MCF 10A (cell line): ENCODE measurements at regions not wholly inside any gene's neighbourhood (a gene's known extent, or its start where the extent isn't known, plus 50 kb on each side); places are given as distances from the start of the nearest gene placed in this dataset.

Source experiments
- BruUV-seq: library from RNA; stranded (reverse); fragments of 400-500 nt; replicated peaks from 2 replicates; lab custom pipeline; 2021; lab: Mats Ljungman, UMichigan
- CTCF ChIA-PET: fragments of 300-600 bp; sonication (Branson Sonifier 250); formaldehyde crosslinking; extraction: SDS; loops from one replicate; lab custom pipeline; 2021; ENCODE audit warnings: antibody characterized with exemption, inconsistent platforms; lab: Yijun Ruan, JAX
- POLR2A ChIA-PET: fragments of 300-600, 350-650 bp; sonication (Branson Sonifier 250); formaldehyde crosslinking; extraction: SDS; loops from one replicate; lab custom pipeline; 2020; ENCODE audit warnings: antibody characterized with exemption, inconsistent platforms; lab: Yijun Ruan, JAX
- DNase-seq: peaks from one replicate; pipeline ENCODE4 v3.0.0-alpha.2; 2018; ENCODE audit not compliant: unreplicated experiment
- H3K27ac Mint-ChIP-seq: one replicate; pipeline ENCODE4 v1.8.0; 2022; ENCODE audit warnings: mild to moderate bottlenecking, low read depth, mixed read lengths; ENCODE audit not compliant: unreplicated experiment
- H3K27me3 Mint-ChIP-seq: one replicate; pipeline ENCODE4 v1.8.0; 2022; ENCODE audit warnings: mixed read lengths; ENCODE audit not compliant: insufficient read depth, unreplicated experiment
- H3K36me3 Mint-ChIP-seq: one replicate; pipeline ENCODE4 v1.8.0; 2022; ENCODE audit warnings: mild to moderate bottlenecking, moderate library complexity, mixed read lengths; ENCODE audit not compliant: insufficient read depth, unreplicated experiment
- H3K4me1 Mint-ChIP-seq: one replicate; pipeline ENCODE4 v1.8.0; 2022; ENCODE audit warnings: mixed read lengths; ENCODE audit not compliant: insufficient read depth, unreplicated experiment
- H3K4me3 Mint-ChIP-seq: one replicate; pipeline ENCODE4 v1.8.0; 2022; ENCODE audit warnings: mild to moderate bottlenecking, moderate library complexity, mixed read lengths; ENCODE audit not compliant: unreplicated experiment
- H3K9me3 Mint-ChIP-seq: one replicate; pipeline ENCODE4 v1.8.0; 2022; ENCODE audit warnings: mixed read lengths; ENCODE audit not compliant: unreplicated experiment
- intact Hi-C: fragments of 100-400 bp; cut with micrococcal nuclease; formaldehyde crosslinking; loops from 2 replicates; pipeline ENCODE4 v1.14.1; 2022
- TF ChIP-seq, protein P1 (sequence below): fragments of 200-600 bp; IDR thresholded peaks from one replicate; pipeline ENCODE4 v1.8.0; 2022; ENCODE audit warnings: antibody characterized with exemption, mild to moderate bottlenecking; ENCODE audit not compliant: unreplicated experiment

DNA sequence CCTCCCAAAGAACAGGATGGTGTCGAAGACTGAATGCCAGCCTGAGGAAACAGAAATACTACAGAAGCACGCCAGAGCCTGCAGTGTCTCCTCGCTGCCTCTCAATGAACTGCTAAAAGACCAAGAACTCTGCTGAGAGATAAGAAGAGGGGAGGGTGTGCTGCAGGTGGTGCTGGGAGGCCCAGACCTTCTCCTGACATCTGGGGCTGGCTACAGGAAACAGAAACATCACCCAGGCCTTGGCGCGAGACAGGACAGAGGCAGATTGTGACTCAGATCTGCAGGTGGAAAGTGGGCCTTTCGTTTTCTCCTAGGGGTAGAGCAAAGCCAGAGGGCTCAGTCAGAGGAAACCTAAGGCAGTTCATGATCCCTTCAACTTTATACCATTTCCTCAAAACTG is 250.3 kb upstream of the TCF4 start:
- POLR2A ChIA-PET = no interaction called here
- H3K36me3 Mint-ChIP-seq = no peaks in the 10 kb centered on the region
- CTCF ChIA-PET = no interaction called here
- peaks cover 23% of the 10 kb centered on the region for H3K4me1 Mint-ChIP-seq
- TF ChIP-seq, protein P1, sequence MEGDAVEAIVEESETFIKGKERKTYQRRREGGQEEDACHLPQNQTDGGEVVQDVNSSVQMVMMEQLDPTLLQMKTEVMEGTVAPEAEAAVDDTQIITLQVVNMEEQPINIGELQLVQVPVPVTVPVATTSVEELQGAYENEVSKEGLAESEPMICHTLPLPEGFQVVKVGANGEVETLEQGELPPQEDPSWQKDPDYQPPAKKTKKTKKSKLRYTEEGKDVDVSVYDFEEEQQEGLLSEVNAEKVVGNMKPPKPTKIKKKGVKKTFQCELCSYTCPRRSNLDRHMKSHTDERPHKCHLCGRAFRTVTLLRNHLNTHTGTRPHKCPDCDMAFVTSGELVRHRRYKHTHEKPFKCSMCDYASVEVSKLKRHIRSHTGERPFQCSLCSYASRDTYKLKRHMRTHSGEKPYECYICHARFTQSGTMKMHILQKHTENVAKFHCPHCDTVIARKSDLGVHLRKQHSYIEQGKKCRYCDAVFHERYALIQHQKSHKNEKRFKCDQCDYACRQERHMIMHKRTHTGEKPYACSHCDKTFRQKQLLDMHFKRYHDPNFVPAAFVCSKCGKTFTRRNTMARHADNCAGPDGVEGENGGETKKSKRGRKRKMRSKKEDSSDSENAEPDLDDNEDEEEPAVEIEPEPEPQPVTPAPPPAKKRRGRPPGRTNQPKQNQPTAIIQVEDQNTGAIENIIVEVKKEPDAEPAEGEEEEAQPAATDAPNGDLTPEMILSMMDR = no peak
- intact Hi-C loops = no loop called here
- peaks cover 13% of the 10 kb centered on the region for H3K9me3 Mint-ChIP-seq
- no peak for DNase-seq
- H3K27ac Mint-ChIP-seq = no peak overlapping the region
- H3K4me3 Mint-ChIP-seq = no peak overlapping the region
- no TSS peak for BruUV-seq
- H3K27me3 Mint-ChIP-seq = no peaks in the 10 kb centered on the region

DNA sequence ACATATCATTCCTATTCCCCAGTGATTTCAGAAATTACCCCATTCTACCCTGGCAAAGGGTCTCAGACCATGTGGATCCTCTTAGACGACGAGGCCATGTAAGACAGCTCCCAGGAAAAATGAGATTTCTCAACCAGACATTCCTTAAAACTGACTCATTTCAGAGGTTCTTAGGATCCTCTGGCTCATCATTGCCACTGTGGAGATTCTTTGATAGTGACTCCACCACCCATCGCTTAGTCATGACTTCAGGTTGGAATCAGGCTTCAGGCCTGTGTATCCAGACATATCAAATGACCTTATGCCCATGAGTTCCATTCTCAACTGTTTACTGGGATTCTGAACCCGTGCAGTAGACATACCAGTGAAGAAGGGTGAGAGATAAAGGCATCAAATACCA is 245.6 kb upstream of the TCF4 start:
- H3K9me3 Mint-ChIP-seq = peaks cover 17% of the 10 kb centered on the region
- H3K4me3 Mint-ChIP-seq = no peak overlapping the region
- H3K27ac Mint-ChIP-seq = peak overlapping the region; percentile 86
- intact Hi-C loops = no loop called here
- TF ChIP-seq, protein P1 = no peak
- H3K4me1 Mint-ChIP-seq = peaks cover 28% of the 10 kb centered on the region
- no TSS peak for BruUV-seq
- POLR2A ChIA-PET = interaction anchor here (3.9 kb wide), 1 partner anchor 22 kb away, joined by 22 read pairs; no protein-coding TSS in a partner anchor
- DNase-seq = peak; percentile 95
- CTCF ChIA-PET = interaction anchor here (0.6 kb wide), 1 partner anchor 165 kb away, joined by 3 read pairs; no protein-coding TSS in a partner anchor
- no peaks in the 10 kb centered on the region for H3K27me3 Mint-ChIP-seq
- no peaks in the 10 kb centered on the region for H3K36me3 Mint-ChIP-seq

DNA sequence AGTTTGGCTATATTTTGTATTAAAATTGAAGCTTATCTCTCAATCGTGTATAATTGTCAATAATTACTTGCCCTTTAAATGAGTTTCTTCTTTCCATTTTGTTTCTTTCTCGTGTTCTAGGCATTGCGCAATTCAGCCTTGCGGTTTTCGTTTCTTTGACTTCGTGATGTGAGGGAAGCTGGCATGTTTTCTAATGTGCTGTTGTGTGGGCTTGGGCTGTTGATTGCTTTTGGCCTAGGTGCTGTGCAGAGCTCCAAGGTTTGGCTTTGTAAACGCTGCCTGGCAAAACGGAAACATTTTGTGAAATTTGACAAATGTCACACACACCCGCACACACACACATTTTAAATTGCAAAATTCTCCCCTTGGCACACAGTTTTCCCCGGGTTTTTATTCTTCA is 242.6 kb upstream of the TCF4 start:
- Mint-ChIP-seq H3K27ac (peak overlapping the region; percentile 74), H3K9me3 (peaks cover 13% of the 10 kb centered on the region), H3K4me3 (peak overlapping the region; percentile 47), H3K27me3 (no peaks in the 10 kb centered on the region), H3K36me3 (no peaks in the 10 kb centered on the region), H3K4me1 (peaks cover 27% of the 10 kb centered on the region)
- ChIA-PET CTCF (interaction anchor here (0.6 to 1.0 kb wide), 2 partner anchors 44 to 1061 kb away, joined by 3 read pairs; no protein-coding TSS in a partner anchor), POLR2A (interaction anchor here (0.6 to 3.9 kb wide), 5 partner anchors 9 to 241 kb away, joined by 3 to 22 read pairs (median 3); no protein-coding TSS in a partner anchor)
- no TSS peak for BruUV-seq
- peak; percentile 86 for DNase-seq
- TF ChIP-seq, protein P1 = no peak
- intact Hi-C loops = no loop called here

DNA sequence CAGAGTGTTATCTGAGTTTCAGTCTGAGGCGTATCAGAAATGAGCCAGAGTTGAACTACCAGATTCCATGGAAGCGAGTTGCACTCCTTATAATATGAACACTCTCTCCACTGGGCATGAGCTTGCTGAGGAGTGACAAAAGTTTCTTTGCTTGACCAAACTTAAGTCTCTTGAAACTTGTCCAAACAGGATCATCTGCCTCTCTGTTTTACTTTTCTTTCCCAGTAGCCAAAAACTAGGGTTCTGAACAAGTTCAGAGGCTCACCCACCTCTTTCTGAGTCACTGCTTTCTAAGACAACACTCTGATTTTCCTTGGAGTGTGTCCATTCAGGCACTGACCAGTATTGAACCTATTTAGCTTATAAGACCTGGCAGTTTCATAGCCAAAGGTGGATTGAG is 233.2 kb upstream of the TCF4 start:
- no TSS peak for BruUV-seq
- ChIA-PET CTCF (interaction anchor here (1.0 to 1.4 kb wide), 2 partner anchors 40 to 406 kb away, joined by 3 to 6 read pairs; no protein-coding TSS in a partner anchor), POLR2A (interaction anchor here (0.6 to 1.2 kb wide), 4 partner anchors 9 to 810 kb away, joined by 3 to 8 read pairs (median 4); no protein-coding TSS in a partner anchor)
- Mint-ChIP-seq H3K27ac (peak overlapping the region; percentile 67), H3K36me3 (no peaks in the 10 kb centered on the region), H3K27me3 (no peaks in the 10 kb centered on the region), H3K9me3 (peaks cover 7% of the 10 kb centered on the region), H3K4me1 (peaks cover 15% of the 10 kb centered on the region), H3K4me3 (no peak overlapping the region)
- TF ChIP-seq, protein P1 = no peak
- DNase-seq = peak; percentile 39
- intact Hi-C loops = no loop called here
